ENCODE measurements at regions not wholly inside any gene's neighbourhood (a gene's known extent, or its start where the extent isn't known, plus 50 kb on each side); places are given as distances from the start of the nearest gene placed in this dataset.

GRCh38 chr18:53799134-53799533 is 425.3 kb downstream of the MBD2 start:
- no peak for DNase-seq

- DNase-seq, result no peak
Measured at GRCh38 chr18:53798516-53798915, 426.0 kb downstream of the MBD2 start.

- DNase-seq, result no peak
Measured at GRCh38 chr18:53797998-53798495, 426.4 kb downstream of the MBD2 start.

- DNase-seq, result no peak
Measured at GRCh38 chr18:53796040-53796729, 428.3 kb downstream of the MBD2 start.

GRCh38 chr18:53795610-53796009 is 428.9 kb downstream of the MBD2 start:
- DNase-seq, result no peak

- DNase-seq, result no peak
Measured at GRCh38 chr18:53795061-53795460, 429.4 kb downstream of the MBD2 start.

GRCh38 chr18:53792762-53793161 is 431.7 kb downstream of the MBD2 start:
- no peak for DNase-seq

GRCh38 chr18:53790786-53791185 is 433.7 kb downstream of the MBD2 start:
- no peak for DNase-seq

- DNase-seq, result no peak
Measured at GRCh38 chr18:53789376-53790247, 434.9 kb downstream of the MBD2 start.

GRCh38 chr18:53785811-53786210 is 438.7 kb downstream of the MBD2 start:
- no peak for DNase-seq

- no peak for DNase-seq
Measured at GRCh38 chr18:53784253-53784652, 440.2 kb downstream of the MBD2 start.

GRCh38 chr18:53780666-53781065 is 443.8 kb downstream of the MBD2 start:
- DNase-seq, result no peak

GRCh38 chr18:53772293-53772692 is 452.2 kb downstream of the MBD2 start:
- DNase-seq, result no peak

- DNase-seq, result no peak
Measured at GRCh38 chr18:53771664-53772063, 452.8 kb downstream of the MBD2 start.

GRCh38 chr18:53765211-53765610 is 459.3 kb downstream of the MBD2 start:
- DNase-seq, result no peak

GRCh38 chr18:53764086-53764485 is 460.4 kb downstream of the MBD2 start:
- DNase-seq, result no peak

GRCh38 chr18:53757328-53757727 is 467.1 kb downstream of the MBD2 start:
- no peak for DNase-seq

GRCh38 chr18:53756610-53756972 is 467.9 kb downstream of the MBD2 start:
- DNase-seq, result no peak

GRCh38 chr18:53755914-53756609 is 468.4 kb downstream of the MBD2 start:
- no peak for DNase-seq

GRCh38 chr18:53754154-53754553 is 470.3 kb downstream of the MBD2 start:
- DNase-seq, result no peak

GRCh38 chr18:53753601-53754000 is 470.9 kb downstream of the MBD2 start:
- no peak for DNase-seq

- no peak for DNase-seq
Measured at GRCh38 chr18:53752781-53753367, 471.6 kb downstream of the MBD2 start.

- DNase-seq, result no peak
Measured at GRCh38 chr18:53749766-53750165, 474.7 kb downstream of the MBD2 start.

Data from CD4-positive, alpha-beta T cell treated with Interleukin-17A for 4 hours (primary cell).